Activated naive CD8-positive, alpha-beta T cell (primary cell): ENCODE measurements at regions not wholly inside any gene's neighbourhood (a gene's known extent, or its start where the extent isn't known, plus 50 kb on each side); places are given as distances from the start of the nearest gene placed in this dataset.
"Not testable (repeated sequence)": the region's sequence is repeated elsewhere in the genome, so short reads cannot be mapped to it uniquely, and the experiment has no call there.

Experiments
- H3K27ac Mint-ChIP-seq: one replicate; pipeline ENCODE4 v1.8.0; 2021; ENCODE audit warnings: mixed read lengths
- H3K27me3 Mint-ChIP-seq: one replicate; pipeline ENCODE4 v1.8.0; 2021; ENCODE audit warnings: mixed read lengths
- H3K36me3 Mint-ChIP-seq: one replicate; pipeline ENCODE4 v1.8.0; 2021; ENCODE audit warnings: mixed read lengths
- H3K4me1 Mint-ChIP-seq: one replicate; pipeline ENCODE4 v1.8.0; 2021; ENCODE audit warnings: low read depth, mixed read lengths
- H3K4me3 Mint-ChIP-seq: one replicate; pipeline ENCODE4 v1.8.0; 2021; ENCODE audit warnings: mild to moderate bottlenecking, mixed read lengths
- H3K9me3 Mint-ChIP-seq: one replicate; pipeline ENCODE4 v1.8.0; 2021; ENCODE audit warnings: low read depth, mixed read lengths

DNA sequence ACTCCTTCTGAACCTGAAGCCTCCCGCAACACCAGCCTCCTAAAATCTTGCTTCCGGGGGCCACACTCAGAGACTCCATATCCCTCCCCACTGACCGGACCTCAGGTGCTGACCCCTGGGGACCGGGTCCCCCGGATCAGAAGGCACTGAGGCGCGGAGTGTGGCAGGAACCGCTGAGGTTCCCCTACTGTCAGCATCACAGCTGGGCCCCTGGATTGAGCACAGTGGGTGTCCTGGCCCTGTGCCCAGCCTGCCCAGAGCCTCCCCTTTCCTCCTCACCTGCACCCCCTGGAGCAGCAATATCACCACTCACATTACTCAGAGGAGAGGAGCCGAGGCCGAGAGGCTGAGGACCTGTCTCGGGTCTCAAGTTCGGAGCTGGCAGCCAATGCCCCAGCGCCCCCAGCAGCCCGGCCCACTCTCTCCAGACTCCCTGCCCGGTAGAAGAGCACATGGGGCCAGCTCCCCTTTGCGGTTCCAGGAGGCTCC, 101.2 kb upstream of the EIF5 start:
- H3K4me1 Mint-ChIP-seq, result no peaks in the 10 kb centered on the region
- no peak overlapping the region for H3K4me3 Mint-ChIP-seq
- H3K27me3 Mint-ChIP-seq, result peaks cover 8% of the 10 kb centered on the region
- peaks cover 2% of the 10 kb centered on the region for H3K36me3 Mint-ChIP-seq
- H3K27ac Mint-ChIP-seq, result no peak overlapping the region
- peaks cover 8% of the 10 kb centered on the region for H3K9me3 Mint-ChIP-seq

DNA sequence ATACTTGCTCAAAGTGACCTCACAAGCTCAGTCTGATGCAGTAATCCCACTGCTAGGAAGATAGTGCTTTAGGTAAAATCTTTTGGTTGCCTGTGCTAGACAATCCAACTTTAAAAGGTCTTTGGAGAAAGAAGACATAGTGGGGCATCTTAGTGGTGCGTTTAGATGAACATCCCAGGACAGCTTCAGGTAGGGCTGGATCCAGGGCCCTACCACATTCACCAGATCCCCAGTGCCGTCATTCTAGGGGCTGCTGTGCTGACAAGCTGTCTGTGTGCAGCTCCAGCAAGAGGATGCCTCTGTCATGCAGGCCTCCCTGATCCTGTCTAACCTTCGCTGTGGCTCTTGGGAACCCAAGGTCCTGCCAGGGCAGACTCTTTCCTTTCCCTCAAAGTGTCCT, 100.7 kb upstream of the EIF5 start:
- Mint-ChIP-seq H3K27me3 (peaks cover 11% of the 10 kb centered on the region), H3K4me1 (no peaks in the 10 kb centered on the region), H3K27ac (no peak overlapping the region), H3K4me3 (no peak overlapping the region), H3K36me3 (peaks cover 6% of the 10 kb centered on the region), H3K9me3 (peaks cover 13% of the 10 kb centered on the region)

DNA sequence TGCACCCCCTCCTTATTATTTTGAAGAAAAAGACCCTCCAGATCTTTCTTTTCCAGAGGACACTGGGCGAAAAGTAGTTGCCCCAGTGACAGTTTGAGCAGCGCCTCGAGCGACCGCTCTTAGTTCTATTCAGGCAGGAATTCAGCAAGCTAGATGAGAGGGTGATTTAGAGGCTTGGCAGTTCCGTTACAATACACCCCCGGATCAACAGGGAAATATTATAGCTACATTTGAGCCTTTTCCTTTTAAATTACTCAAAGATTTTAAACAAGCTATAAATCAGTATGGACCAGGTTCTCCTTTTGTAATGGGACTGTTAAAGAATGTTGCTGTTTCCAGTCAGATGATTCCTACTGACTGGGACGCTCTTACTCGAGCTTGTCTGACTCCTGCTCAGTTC, 99.2 kb upstream of the EIF5 start:
- not testable (repeated sequence) for H3K4me1 Mint-ChIP-seq, H3K36me3 Mint-ChIP-seq, H3K4me3 Mint-ChIP-seq, H3K27ac Mint-ChIP-seq
- peaks cover 11% of the 10 kb centered on the region for H3K27me3 Mint-ChIP-seq
- H3K9me3 Mint-ChIP-seq, result peaks cover 20% of the 10 kb centered on the region

DNA sequence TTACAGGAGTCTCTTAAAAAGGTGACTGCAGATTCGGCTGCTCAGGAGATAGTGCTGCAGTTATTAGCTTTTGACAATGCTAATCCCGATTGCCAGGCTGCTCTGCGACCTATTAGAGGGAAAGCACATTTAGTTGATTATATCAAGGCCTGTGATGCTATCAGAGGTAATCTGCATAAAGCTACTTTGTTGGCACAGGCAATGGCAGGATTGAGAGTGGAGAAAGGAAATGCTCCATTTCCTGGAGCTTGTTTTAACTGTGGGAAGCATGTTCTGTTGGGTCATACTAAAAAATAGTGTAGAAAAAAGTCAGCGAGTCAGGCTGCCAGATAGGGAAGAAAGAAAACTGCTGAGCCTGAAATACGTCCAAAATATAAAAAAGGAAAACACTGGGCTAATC, 98.5 kb upstream of the EIF5 start:
- not testable (repeated sequence) for H3K27ac Mint-ChIP-seq, H3K36me3 Mint-ChIP-seq, H3K4me1 Mint-ChIP-seq, H3K4me3 Mint-ChIP-seq
- H3K27me3 Mint-ChIP-seq, result peaks cover 11% of the 10 kb centered on the region
- H3K9me3 Mint-ChIP-seq, result peaks cover 20% of the 10 kb centered on the region

DNA sequence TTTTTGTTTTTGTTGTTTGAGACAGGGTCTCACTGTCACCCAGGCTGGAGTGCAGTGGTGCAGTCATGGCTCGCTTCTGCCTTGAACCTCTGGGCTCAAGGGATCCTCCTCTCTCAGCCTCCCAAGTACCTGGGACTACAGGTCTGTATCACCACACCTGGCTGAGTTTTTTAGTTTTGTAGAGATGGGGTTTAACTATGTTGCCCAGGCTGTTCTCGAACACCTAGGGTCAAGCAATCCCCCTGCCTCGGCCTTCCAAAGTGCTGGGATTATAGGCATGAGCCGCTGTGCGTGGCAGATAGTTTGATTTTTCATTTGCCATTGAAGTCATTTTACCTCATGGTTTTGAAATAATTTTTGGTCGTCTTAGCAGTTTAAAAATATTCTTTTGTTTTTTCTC, 94.3 kb upstream of the EIF5 start:
- Mint-ChIP-seq H3K4me3 (no peak overlapping the region), H3K9me3 (peaks cover 20% of the 10 kb centered on the region), H3K27me3 (peaks cover 20% of the 10 kb centered on the region), H3K36me3 (peaks cover 7% of the 10 kb centered on the region), H3K27ac (no peak overlapping the region), H3K4me1 (no peaks in the 10 kb centered on the region)

DNA sequence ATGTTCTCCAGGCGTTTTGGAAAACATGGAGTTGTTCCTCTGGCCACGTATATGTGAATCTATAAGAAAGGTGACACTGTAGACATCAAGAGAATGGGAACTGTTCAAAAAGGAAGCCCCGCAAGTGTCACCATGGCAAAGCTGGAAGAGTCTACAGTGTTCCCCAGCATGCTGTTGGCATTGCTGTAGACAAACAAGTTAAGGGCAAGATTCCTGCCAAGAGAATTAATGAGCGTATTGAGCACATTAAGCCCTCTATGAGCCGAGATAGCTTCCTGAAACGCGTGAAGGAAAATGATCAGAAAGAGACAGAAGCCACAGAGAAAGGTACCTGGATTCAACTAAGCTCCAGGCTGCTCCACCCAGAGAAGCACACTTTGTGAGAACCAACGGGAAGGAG, 92.5 kb upstream of the EIF5 start:
- H3K27ac Mint-ChIP-seq, result no peak overlapping the region
- H3K4me1 Mint-ChIP-seq, result no peaks in the 10 kb centered on the region
- peaks cover 20% of the 10 kb centered on the region for H3K27me3 Mint-ChIP-seq
- peaks cover 5% of the 10 kb centered on the region for H3K36me3 Mint-ChIP-seq
- no peak overlapping the region for H3K4me3 Mint-ChIP-seq
- peaks cover 16% of the 10 kb centered on the region for H3K9me3 Mint-ChIP-seq

DNA sequence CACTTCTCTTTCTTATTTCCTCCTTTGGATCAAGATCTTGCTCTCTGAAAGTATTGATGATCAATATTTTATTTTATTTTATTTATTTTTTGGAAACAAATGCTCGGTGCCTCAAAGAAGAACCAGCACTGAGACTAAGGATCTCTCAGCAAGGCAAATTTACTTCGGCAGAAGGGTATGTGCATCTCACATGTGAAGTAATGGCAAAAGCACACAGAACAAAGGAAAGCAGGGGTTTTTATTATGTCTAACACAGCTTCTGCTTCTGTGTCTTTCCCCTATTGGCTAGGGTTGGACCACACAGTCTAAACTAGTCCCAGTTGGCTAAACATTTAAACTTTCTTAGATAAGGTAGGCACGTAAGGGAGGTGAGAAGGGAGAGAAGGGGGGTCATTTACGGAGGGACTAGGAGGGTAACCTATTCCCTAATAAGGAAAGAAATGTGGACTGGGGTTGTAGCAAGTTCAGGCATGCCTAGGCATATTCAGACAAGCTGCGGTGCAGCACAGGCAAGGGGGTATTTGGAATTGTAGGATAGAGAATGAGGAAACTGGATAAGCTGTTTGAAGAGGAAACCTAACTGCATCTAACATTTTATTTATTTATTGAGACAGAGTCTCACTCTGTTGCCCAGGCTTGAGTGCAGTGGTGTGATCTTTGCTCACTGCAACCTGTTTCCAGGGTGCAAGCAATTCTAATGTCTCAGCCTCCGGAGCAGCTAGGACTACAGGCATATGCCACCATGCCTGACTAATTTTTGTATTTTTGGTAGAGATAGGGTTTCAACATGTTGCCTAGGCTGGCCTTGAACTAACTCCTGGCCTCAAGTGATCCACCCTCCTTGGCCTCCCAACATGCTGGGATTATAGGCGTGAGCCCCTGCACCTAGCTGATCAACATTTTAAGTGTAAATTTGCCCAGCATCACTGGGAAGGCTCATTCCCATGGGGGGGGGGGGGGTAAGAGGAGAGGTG, 90.0 kb upstream of the EIF5 start:
- Mint-ChIP-seq H3K27me3 (peaks cover 19% of the 10 kb centered on the region), H3K4me1 (no peaks in the 10 kb centered on the region), H3K27ac (no peak overlapping the region), H3K4me3 (no peak overlapping the region), H3K9me3 (peaks cover 5% of the 10 kb centered on the region), H3K36me3 (no peaks in the 10 kb centered on the region)

DNA sequence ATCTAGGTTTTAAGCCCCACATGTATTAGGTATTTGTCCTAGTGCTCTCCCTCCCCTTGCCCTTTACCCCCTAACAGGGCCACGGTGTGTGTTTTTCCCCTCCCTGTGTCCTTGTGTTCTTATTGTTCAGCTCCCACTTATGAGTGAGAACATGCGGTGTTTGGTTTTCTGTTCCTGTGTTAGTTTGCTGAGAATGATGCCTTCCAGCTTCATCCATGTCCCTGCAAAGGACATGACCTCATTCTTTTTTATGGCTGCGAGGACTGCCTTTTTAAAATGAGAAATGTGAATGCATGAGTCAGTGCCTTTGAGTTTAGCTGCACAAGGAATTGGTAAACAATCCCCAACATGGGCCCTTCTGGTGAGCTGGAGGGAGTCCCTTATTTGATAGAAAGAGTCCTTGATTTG, 88.4 kb upstream of the EIF5 start:
- not testable (repeated sequence) for H3K36me3 Mint-ChIP-seq, H3K4me3 Mint-ChIP-seq, H3K9me3 Mint-ChIP-seq, H3K4me1 Mint-ChIP-seq, H3K27ac Mint-ChIP-seq
- H3K27me3 Mint-ChIP-seq, result peaks cover 20% of the 10 kb centered on the region

DNA sequence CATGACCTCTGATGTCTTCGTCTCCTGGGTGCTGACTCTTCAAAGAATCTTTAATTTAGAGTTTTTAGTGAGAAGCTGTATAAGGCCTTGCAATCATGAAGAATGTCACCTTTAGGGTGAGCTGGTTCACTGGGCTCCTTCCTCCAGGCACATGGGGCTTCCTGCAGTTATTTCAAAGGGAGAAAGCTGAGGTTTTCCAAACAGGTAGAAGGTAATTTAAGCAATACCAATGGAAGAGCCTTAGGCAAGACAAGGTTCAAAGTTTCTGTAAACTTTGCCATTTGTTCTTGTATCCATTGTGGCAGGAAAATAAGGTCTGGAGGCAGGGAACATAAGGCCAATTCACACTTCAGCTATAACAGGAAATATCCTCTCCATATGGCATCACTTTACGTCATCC, 88.0 kb upstream of the EIF5 start:
- Mint-ChIP-seq H3K4me1 (no peaks in the 10 kb centered on the region), H3K27ac (no peak overlapping the region)

DNA sequence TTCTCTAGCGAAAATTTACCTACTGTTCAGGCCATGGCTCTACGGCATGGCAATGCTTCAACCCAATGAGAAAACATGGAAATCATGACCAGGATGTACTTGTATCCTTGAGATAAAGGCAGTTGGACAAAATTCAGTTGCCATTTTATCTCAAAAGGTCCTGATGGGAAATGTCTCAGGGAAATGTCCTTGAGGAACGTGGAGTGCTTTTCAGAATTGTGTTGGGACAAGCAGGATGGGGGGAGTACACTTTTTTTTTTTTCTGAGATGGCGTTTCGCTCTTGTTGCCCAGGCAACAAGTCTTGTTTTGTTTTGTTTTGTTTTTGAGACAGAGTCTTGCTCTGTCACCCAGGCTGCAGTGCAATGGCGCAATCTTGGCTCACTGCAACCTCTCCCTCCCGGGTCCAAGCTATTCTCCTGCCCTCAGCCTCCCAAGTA, 86.8 kb upstream of the EIF5 start:
- no peak overlapping the region for H3K27ac Mint-ChIP-seq
- peaks cover 23% of the 10 kb centered on the region for H3K27me3 Mint-ChIP-seq
- no peaks in the 10 kb centered on the region for H3K9me3 Mint-ChIP-seq
- no peaks in the 10 kb centered on the region for H3K36me3 Mint-ChIP-seq
- no peak overlapping the region for H3K4me3 Mint-ChIP-seq
- no peaks in the 10 kb centered on the region for H3K4me1 Mint-ChIP-seq

More for the DNA sequence above, 88.0 kb upstream of the EIF5 start:
- Mint-ChIP-seq H3K36me3 (no peaks in the 10 kb centered on the region), H3K27me3 (peaks cover 20% of the 10 kb centered on the region), H3K4me3 (no peak overlapping the region), H3K9me3 (no peaks in the 10 kb centered on the region)

DNA sequence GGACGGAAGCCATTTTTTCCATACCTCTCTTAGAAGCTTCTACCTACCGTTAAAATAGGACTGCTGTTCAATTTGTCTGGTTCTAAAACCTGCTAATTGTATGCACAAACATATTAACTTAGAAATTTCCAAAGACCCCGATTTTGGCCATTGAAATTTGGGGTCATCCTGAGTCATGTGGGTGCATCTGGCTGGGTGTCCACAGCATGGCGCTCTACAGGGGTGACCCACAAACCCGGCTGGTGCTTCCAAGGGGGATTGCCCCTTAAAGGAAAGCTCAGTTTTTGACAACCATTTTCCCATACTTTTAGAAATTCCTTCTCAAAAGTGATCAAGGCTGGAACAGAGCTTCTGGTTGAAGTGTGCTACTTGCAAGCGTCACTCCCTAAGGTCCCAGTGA, 83.9 kb upstream of the EIF5 start:
- Mint-ChIP-seq H3K36me3 (no peaks in the 10 kb centered on the region), H3K27ac (no peak overlapping the region), H3K9me3 (no peaks in the 10 kb centered on the region), H3K4me1 (no peaks in the 10 kb centered on the region), H3K27me3 (peaks cover 12% of the 10 kb centered on the region), H3K4me3 (no peak overlapping the region)

DNA sequence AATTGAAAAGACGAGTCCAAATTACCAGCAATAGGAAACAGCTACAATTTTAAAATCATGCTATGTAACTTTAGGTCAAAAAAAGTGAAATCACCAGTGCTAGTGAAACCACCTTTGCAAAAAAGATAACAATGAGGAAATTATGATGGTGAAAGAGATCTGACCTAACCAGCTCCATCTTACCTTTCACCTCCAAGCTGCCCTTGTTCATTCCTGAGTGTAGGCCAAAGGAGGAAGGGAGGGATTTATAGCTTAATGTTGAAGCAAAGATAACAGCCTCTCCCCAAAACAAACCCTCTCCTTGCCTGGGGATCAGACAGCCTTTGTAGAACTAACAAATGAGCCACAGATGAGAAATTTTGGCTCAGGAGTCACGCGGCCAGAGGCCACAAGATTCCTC, 83.2 kb upstream of the EIF5 start:
- no peak overlapping the region for H3K4me3 Mint-ChIP-seq
- no peaks in the 10 kb centered on the region for H3K9me3 Mint-ChIP-seq
- no peaks in the 10 kb centered on the region for H3K4me1 Mint-ChIP-seq
- H3K36me3 Mint-ChIP-seq, result no peaks in the 10 kb centered on the region
- H3K27me3 Mint-ChIP-seq, result peaks cover 9% of the 10 kb centered on the region
- H3K27ac Mint-ChIP-seq, result no peak overlapping the region

DNA sequence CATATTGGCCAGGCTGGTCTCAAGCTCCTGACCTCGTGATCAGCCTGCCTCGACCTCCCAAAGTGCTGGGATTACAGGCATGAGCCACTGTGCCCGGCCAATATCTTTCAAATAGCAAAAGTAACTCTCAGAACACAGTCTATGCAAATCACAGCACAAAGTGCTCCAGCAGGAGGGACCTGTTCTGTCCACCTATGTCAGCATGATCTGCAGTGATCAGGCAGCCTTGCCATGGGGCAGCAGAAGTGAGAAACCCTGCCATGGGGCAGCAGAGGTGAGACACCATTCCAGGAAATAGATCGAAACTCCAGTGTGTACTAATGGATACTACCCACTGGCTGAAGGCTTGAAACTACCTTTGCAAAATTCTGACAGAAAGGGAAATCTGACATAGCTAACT, 78.5 kb upstream of the EIF5 start:
- H3K27me3 Mint-ChIP-seq, result peaks cover 8% of the 10 kb centered on the region
- H3K4me3 Mint-ChIP-seq, result no peak overlapping the region

DNA sequence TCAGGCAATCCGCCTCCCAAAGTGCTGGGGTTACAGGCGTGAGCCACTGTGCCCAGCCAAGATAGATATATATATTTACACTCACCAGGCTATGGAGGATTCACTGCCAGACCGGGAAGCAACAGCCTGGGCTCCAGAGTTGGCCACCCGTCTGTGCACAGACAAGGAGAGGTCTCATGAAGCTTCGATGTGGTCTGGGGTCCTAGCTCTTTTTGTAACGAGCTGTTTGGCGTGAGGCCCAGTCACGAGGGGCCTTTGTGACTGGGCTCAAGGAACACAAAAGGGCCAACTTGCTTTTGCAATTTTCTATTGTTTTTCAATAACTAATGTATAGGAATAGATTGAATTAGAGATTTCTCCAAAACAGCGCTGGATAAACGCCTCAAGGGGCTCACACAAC, 77.6 kb upstream of the EIF5 start:
- Mint-ChIP-seq H3K4me1 (peaks cover 8% of the 10 kb centered on the region), H3K9me3 (no peaks in the 10 kb centered on the region), H3K36me3 (no peaks in the 10 kb centered on the region), H3K27me3 (peaks cover 8% of the 10 kb centered on the region), H3K4me3 (no peak overlapping the region), H3K27ac (no peak overlapping the region)

More for the DNA sequence above, 78.5 kb upstream of the EIF5 start:
- H3K36me3 Mint-ChIP-seq, result no peaks in the 10 kb centered on the region
- H3K4me1 Mint-ChIP-seq, result peaks cover 2% of the 10 kb centered on the region
- no peak overlapping the region for H3K27ac Mint-ChIP-seq
- H3K9me3 Mint-ChIP-seq, result no peaks in the 10 kb centered on the region

DNA sequence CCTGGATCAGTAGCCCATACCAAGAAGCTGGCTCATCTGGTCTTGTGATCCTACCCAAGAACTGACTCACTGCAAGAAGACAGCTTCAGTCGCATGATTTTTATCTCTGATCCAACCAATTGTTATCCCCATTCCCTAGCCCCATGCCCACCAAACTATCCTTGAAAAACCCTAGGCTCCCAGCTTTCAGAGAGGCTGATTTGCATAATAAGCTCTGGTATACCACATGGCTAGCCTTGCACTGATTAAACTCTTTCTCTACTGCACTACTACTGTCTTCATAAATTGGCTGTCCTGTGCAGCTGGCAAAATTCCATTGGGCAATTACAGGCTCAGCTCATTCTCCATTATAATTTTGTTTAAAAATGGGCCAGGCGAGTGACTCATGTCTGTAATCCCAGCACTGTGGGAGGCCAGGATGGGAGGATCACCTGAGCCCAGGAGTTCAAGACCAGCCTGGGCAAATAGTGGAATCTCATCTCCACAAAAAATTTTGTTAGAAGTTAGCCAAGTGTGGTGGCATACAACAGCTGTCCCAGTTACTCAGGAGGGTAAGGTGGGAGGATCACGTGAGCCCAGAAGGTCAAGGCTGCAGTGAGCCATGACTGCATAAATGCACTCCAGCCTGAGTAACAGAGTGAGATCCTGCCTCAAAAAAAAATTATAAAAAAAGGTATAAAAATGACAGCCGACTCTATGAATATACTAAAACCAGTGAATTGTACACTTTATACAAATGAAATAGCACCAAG, 76.7 kb upstream of the EIF5 start:
- H3K27ac Mint-ChIP-seq, result no peak overlapping the region

More for the DNA sequence above, 76.7 kb upstream of the EIF5 start:
- Mint-ChIP-seq H3K36me3 (no peaks in the 10 kb centered on the region), H3K4me3 (no peak overlapping the region), H3K27me3 (peaks cover 2% of the 10 kb centered on the region), H3K9me3 (no peaks in the 10 kb centered on the region), H3K4me1 (peaks cover 8% of the 10 kb centered on the region)
